Sigmoid colon (tissue), 6 donors: ENCODE measurements at regions not wholly inside any gene's neighbourhood (a gene's known extent, or its start where the extent isn't known, plus 50 kb on each side); places are given as distances from the start of the nearest gene placed in this dataset.

Experiments used
- DNase-seq: peaks from one replicate; pipeline ENCODE4 v3.0.0-alpha.2; 2019
- H3K27ac ChIP-seq, 4 donors: fragments of 200-600 bp; sonication (generic); one replicate each; pipeline ENCODE4 v1.5.1; 2016 to 2019; ENCODE audit warnings: mild to moderate bottlenecking in 1 of 4
- H3K27me3 ChIP-seq, 3 donors: fragments of 200-600 bp; sonication (generic); one replicate each; pipeline ENCODE4 v1.5.1; 2019; ENCODE audit warnings: mild to moderate bottlenecking in 1 of 3
- H3K36me3 ChIP-seq, 4 donors: fragments of 200-600 bp; sonication (generic); one replicate each; pipeline ENCODE4 v1.5.1; 2016 to 2019
- H3K4me1 ChIP-seq, 4 donors: fragments of 200-600 bp; sonication (generic); one replicate each; pipeline ENCODE4 v1.5.1; 2017 to 2019
- H3K4me3 ChIP-seq, 4 donors: fragments of 200-600 bp; sonication (generic); one replicate each; pipeline ENCODE4 v1.5.1; 2017 to 2019; ENCODE audit warnings: mild to moderate bottlenecking in 2 of 4, moderate library complexity in 1 of 4
- H3K9me3 ChIP-seq, 4 donors: fragments of 200-600 bp in 3 of 4; sonication (generic) in 3 of 4; one replicate each; pipeline versions ENCODE4 v1.5.1 to v1.6.1; 2013 to 2019
- CTCF ChIP-seq, 4 experiments: fragments of 450-650 bp in 3 of 4; fragments of 200-600 bp in 1 of 4; IDR thresholded peaks; one replicate each; pipeline ENCODE4 v1.5.1; 2016 to 2019; ENCODE audit warnings: antibody characterized with exemption in 4 of 4, mild to moderate bottlenecking in 3 of 4, moderate library complexity in 2 of 4
- EP300 ChIP-seq, 4 donors: sonication (generic); formaldehyde crosslinking; IDR thresholded peaks; one replicate each; pipeline ENCODE4 v1.6.1; 2017; ENCODE audit warnings: antibody characterized with exemption in 4 of 4
- POLR2A ChIP-seq, 2 donors: fragments of 450-650 bp; IDR thresholded peaks; one replicate each; pipeline ENCODE4 v1.6.1; 2016; ENCODE audit warnings: antibody characterized with exemption in 2 of 2, mild to moderate bottlenecking in 2 of 2, moderate library complexity in 2 of 2
- POLR2AphosphoS5 ChIP-seq, 4 donors: sonication (generic); formaldehyde crosslinking; IDR thresholded peaks; one replicate each; pipeline ENCODE4 v1.6.1; 2017; ENCODE audit warnings: antibody characterized with exemption in 4 of 4
- whole genome bisulfite sequencing, 2 donors: extraction: QIAGEN DNeasy Blood & Tissue Kit; methylation state at CpG; one replicate each; pipeline ENCODE4 v1.1.7; 2013; 5-methylcytosine and 5-hydroxymethylcytosine counted together
- intact Hi-C: fragments of 100-400 bp; cut with DNase I; formaldehyde crosslinking; loops from one replicate; pipeline ENCODE4 v1.15.1; 2023
- donor health status: healthy with polysubstance abuse.
- donor health status: healthy.

GRCh38 chr1:113340038-113340437 lies 50.3 kb upstream of the MAGI3 start:
- 82 to 92% methylated on average over 1 of the region's 1 CpG for WGBS, 2 donors
- intact Hi-C loops = no loop called here

More at GRCh38 chr1:113340038-113340437, 50.3 kb upstream of the MAGI3 start:
- no peak overlapping the region for H3K4me3 ChIP-seq
- DNase-seq = no peak
- H3K27me3 ChIP-seq = no peaks in the 10 kb centered on the region
- TF ChIP-seq POLR2AphosphoS5 (IDR thresholded peaks at IDR 0.05) (no peak), EP300 (IDR thresholded peaks at IDR 0.05) (no peak), CTCF (IDR thresholded peaks at IDR 0.05) (no peak), POLR2A (IDR thresholded peaks at IDR 0.05) (no peak)
- H3K9me3 ChIP-seq = peaks cover 0 to 5% (median 0%) of the 10 kb centered on the region in 4 donors
- no peaks in the 10 kb centered on the region for H3K4me1 ChIP-seq
- H3K36me3 ChIP-seq = no peaks in the 10 kb centered on the region
- H3K27ac ChIP-seq = no peak overlapping the region
